DND-41 (cell line): ENCODE measurements at regions not wholly inside any gene's neighbourhood (a gene's known extent, or its start where the extent isn't known, plus 50 kb on each side); places are given as distances from the start of the nearest gene placed in this dataset.

Experiments used
- ATAC-seq: fragments of 200-7000 bp; cut with Tn5 transposase; 3 replicates; pipeline ENCODE4 v1.9.1; 2021; ENCODE audit warnings: low read depth; ENCODE audit not compliant: insufficient read depth
- DNase-seq: peaks from one replicate; pipeline ENCODE4 v3.0.0-alpha.2; 2020
- H2AFZ ChIP-seq: 2 replicates; pipeline ENCODE4 v1.6.0; 2012; ENCODE audit warnings: low read depth, low read length
- H3K27ac ChIP-seq: 2 replicates; pipeline ENCODE4 v1.5.1; 2012; ENCODE audit warnings: low read length, inconsistent platforms
- H3K27me3 ChIP-seq: fragments of 200-600 bp; sonication (generic); 2 replicates; pipeline ENCODE4 v1.6.0; 2012; ENCODE audit warnings: low read length, mild to moderate bottlenecking, inconsistent platforms; ENCODE audit not compliant: insufficient read depth, poor library complexity
- H3K36me3 ChIP-seq: 2 replicates; pipeline ENCODE4 v1.5.1; 2012; ENCODE audit warnings: low read length, inconsistent platforms; ENCODE audit not compliant: insufficient read depth
- H3K4me1 ChIP-seq: 2 replicates; pipeline ENCODE4 v1.5.1; 2012; ENCODE audit warnings: mild to moderate bottlenecking, low read length; ENCODE audit not compliant: insufficient read depth
- H3K4me2 ChIP-seq: 2 replicates; pipeline ENCODE4 v1.6.0; 2012; ENCODE audit warnings: mild to moderate bottlenecking, moderate library complexity, low read length, inconsistent platforms; ENCODE audit not compliant: insufficient read depth
- H3K4me3 ChIP-seq, 2 experiments: fragments of 200-600 bp in 1 of 2; shearing (Covaris generic) in 1 of 2; 2 replicates each; pipeline ENCODE4 v1.5.1; 2012 to 2016; ENCODE audit warnings: inconsistent platforms in 2 of 2, low read length in 2 of 2, mild to moderate bottlenecking in 2 of 2, low read depth in 1 of 2, moderate library complexity in 1 of 2
- H3K79me2 ChIP-seq: 2 replicates; pipeline ENCODE4 v1.6.0; 2012; ENCODE audit warnings: low read length, inconsistent platforms; ENCODE audit not compliant: insufficient read depth
- H3K9ac ChIP-seq: 2 replicates; pipeline ENCODE4 v1.6.0; 2012; ENCODE audit warnings: low read depth, mild to moderate bottlenecking, inconsistent platforms, low read length, moderate library complexity
- H3K9me3 ChIP-seq: 2 replicates; pipeline ENCODE4 v1.5.1; 2012; ENCODE audit warnings: low read length, moderate library complexity, mild to moderate bottlenecking, inconsistent platforms; ENCODE audit not compliant: insufficient read depth, severe bottlenecking
- H4K20me1 ChIP-seq: 2 replicates; pipeline ENCODE4 v1.6.0; 2012; ENCODE audit warnings: low read length; ENCODE audit not compliant: insufficient read depth
- EZH2 ChIP-seq: IDR thresholded peaks from 3 replicates; pipeline ENCODE4 v1.6.1; 2012; ENCODE audit warnings: borderline replicate concordance, low read depth, mild to moderate bottlenecking, moderate library complexity, low read length, inconsistent platforms; ENCODE audit not compliant: severe bottlenecking
- TF ChIP-seq, protein P1 (sequence below): IDR thresholded peaks from 2 replicates; pipeline ENCODE4 v1.5.1; 2012; ENCODE audit warnings: borderline replicate concordance, low read length, moderate library complexity, mild to moderate bottlenecking; ENCODE audit not compliant: poor library complexity, severe bottlenecking; ENCODE audit errors: extremely low read depth

DNA sequence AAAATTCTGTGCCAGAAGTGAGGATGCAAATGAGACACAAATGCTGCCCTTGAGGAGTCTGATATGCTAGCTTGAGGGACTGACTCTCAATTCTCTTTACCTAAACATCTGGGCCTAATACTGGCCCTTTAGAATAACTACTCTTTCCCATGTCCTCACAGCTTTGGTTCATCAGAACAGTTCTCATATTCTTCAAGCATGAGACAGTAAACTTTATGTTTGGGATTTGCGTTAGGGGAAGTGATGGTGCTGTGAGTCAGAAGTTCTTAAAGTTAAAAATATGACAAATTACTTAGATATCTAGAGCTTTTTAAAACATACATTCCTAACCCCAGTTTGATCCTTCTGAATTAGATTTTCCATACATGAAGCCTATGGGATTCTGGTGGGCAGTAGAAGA, 665.0 kb upstream of the RGMB start:
- Histone ChIP-seq H3K27ac (no peak overlapping the region), H3K36me3 (no peaks in the 10 kb centered on the region), H2AFZ (no peak overlapping the region), H3K4me2 (no peak overlapping the region), H3K27me3 (no peaks in the 10 kb centered on the region), H4K20me1 (no peaks in the 10 kb centered on the region), H3K9me3 (peaks cover 4% of the 10 kb centered on the region), H3K9ac (no peak overlapping the region), H3K4me3 (no peak overlapping the region), H3K79me2 (no peaks in the 10 kb centered on the region), H3K4me1 (no peaks in the 10 kb centered on the region)
- no peak for TF ChIP-seq EZH2
- TF ChIP-seq, protein P1, sequence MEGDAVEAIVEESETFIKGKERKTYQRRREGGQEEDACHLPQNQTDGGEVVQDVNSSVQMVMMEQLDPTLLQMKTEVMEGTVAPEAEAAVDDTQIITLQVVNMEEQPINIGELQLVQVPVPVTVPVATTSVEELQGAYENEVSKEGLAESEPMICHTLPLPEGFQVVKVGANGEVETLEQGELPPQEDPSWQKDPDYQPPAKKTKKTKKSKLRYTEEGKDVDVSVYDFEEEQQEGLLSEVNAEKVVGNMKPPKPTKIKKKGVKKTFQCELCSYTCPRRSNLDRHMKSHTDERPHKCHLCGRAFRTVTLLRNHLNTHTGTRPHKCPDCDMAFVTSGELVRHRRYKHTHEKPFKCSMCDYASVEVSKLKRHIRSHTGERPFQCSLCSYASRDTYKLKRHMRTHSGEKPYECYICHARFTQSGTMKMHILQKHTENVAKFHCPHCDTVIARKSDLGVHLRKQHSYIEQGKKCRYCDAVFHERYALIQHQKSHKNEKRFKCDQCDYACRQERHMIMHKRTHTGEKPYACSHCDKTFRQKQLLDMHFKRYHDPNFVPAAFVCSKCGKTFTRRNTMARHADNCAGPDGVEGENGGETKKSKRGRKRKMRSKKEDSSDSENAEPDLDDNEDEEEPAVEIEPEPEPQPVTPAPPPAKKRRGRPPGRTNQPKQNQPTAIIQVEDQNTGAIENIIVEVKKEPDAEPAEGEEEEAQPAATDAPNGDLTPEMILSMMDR = no peak
- no peak for DNase-seq
- no peak for ATAC-seq

DNA sequence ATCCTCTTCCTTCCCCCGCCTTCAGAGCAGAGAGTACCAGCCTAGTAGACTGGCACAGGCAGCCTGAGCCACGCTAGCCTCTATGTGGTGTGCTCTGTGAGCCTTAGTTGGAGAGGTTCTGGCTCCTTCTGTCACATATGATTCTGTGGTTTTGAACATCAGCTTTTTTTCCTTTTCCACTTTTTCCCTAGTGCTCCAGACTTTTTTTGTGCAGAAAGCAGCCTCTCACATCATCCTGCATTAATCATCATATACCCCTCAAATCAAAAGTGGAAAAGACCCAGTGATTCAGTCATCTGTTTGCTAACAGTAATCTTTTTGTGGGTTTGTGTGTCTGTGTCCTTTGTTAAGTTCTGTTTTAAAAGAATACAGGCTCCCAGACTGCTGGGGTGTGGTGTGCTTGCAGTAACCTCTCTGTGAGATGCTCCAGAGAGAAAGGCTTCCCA, 663.9 kb upstream of the RGMB start:
- Histone ChIP-seq H3K9ac (no peak overlapping the region), H2AFZ (no peak overlapping the region), H3K4me1 (no peaks in the 10 kb centered on the region), H3K4me2 (no peak overlapping the region), H3K27me3 (no peaks in the 10 kb centered on the region), H3K27ac (no peak overlapping the region), H4K20me1 (no peaks in the 10 kb centered on the region), H3K79me2 (no peaks in the 10 kb centered on the region), H3K36me3 (no peaks in the 10 kb centered on the region), H3K4me3 (no peak overlapping the region), H3K9me3 (peaks cover 4% of the 10 kb centered on the region)
- no peak for DNase-seq
- TF ChIP-seq, protein P1 = no peak
- TF ChIP-seq EZH2 = no peak
- no peak for ATAC-seq

DNA sequence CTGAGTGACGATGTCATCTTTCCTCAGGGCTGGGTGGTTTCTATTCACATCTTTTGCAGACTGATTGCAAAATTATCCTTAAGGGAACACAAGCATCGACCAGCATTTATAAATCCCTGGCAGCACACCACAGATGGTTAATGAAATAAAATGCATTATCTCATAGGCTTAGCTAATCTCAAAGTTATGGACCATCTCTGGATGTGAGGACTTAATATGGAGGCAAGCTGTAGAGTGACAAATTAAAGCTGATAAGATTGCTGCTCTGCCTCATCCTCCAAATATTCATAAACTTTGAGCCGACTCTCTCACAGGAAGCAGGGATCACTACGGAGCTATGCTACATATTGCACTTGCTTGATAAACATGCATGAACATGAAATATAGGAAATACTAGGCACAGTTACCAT, 663.2 kb upstream of the RGMB start:
- TF ChIP-seq, protein P1 = no peak
- TF ChIP-seq EZH2 = no peak
- H4K20me1 ChIP-seq = no peaks in the 10 kb centered on the region
- ATAC-seq = no peak
- H3K4me1 ChIP-seq = no peaks in the 10 kb centered on the region
- H3K9me3 ChIP-seq = peaks cover 4% of the 10 kb centered on the region
- H3K36me3 ChIP-seq = no peaks in the 10 kb centered on the region
- no peak for DNase-seq
- no peaks in the 10 kb centered on the region for H3K27me3 ChIP-seq
- no peak overlapping the region for H3K27ac ChIP-seq
- no peak overlapping the region for H3K4me3 ChIP-seq
- H3K9ac ChIP-seq = no peak overlapping the region
- no peaks in the 10 kb centered on the region for H3K79me2 ChIP-seq
- no peak overlapping the region for H3K4me2 ChIP-seq
- H2AFZ ChIP-seq = no peak overlapping the region

DNA sequence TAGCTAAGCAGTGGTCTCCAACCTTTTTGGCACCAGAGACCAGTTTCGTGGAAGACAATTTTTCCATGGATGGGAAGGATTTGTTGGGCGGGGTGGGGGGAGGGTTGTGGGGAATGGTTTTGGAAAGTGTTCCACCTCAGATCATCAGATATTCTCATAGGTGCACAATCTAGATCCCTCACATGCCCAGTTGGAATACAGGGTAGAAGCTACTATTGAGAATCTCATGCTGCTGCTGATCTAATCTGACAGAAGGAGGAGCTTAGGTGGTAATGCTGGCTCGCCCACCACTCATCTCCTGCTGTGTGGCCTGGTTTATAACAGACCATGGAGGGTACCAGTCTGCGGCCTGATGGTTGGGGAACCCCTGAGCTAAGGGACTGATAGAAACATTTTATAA, 662.7 kb upstream of the RGMB start:
- ATAC-seq (no peak), DNase-seq (no peak)
- H3K27me3 ChIP-seq = no peaks in the 10 kb centered on the region
- no peaks in the 10 kb centered on the region for H4K20me1 ChIP-seq
- no peaks in the 10 kb centered on the region for H3K79me2 ChIP-seq
- H3K27ac ChIP-seq = no peak overlapping the region
- H3K36me3 ChIP-seq = no peaks in the 10 kb centered on the region
- TF ChIP-seq EZH2 = no peak
- TF ChIP-seq, protein P1 = no peak
- no peaks in the 10 kb centered on the region for H3K4me1 ChIP-seq
- no peak overlapping the region for H2AFZ ChIP-seq
- peaks cover 4% of the 10 kb centered on the region for H3K9me3 ChIP-seq
- no peak overlapping the region for H3K4me3 ChIP-seq
- no peak overlapping the region for H3K4me2 ChIP-seq
- no peak overlapping the region for H3K9ac ChIP-seq
